D721Med (cell line): ENCODE measurements at regions not wholly inside any gene's neighbourhood (a gene's known extent, or its start where the extent isn't known, plus 50 kb on each side); places are given as distances from the start of the nearest gene placed in this dataset.

Experiments
- DNase-seq: peaks from one replicate; pipeline ENCODE4 v3.0.0; 2011; ENCODE audit warnings: low spot score; ENCODE audit not compliant: insufficient read length
- FAIRE-seq: peaks from 2 replicates; lab custom pipeline; 2011; peaks lifted over from hg19 to GRCh38; lab: Jason Lieb, UNC
- CTCF ChIP-seq: IDR thresholded peaks from 2 replicates; pipeline ENCODE4 v1.5.1; 2012; ENCODE audit warnings: mild to moderate bottlenecking, control low read depth; ENCODE audit not compliant: insufficient read depth; ENCODE audit errors: missing control alignments

DNA sequence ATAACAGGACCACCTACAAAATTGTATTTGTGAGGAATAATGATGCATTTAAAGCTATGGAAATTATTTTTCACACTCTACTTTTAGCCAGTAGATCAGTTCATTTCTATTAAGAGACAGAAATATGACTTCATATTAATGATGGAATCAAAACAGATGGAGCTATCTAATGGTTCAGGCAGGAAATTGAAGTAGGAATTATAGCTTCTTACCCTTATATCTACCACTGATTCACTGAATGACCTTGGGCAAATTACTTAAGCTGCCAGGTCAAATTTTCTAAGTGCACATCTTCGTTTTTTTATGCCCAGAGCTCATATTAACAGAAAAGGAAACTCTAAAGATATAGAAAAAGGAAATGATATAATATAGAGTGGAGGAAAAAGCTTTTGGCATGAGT is 323.1 kb downstream of the PCDH10 start:
- no peak for TF ChIP-seq CTCF
- FAIRE-seq, result peak; percentile 81

GRCh38 chr4:133467290-133467947 is 318.3 kb downstream of the PCDH10 start:
- no peak for TF ChIP-seq CTCF
- no peak for FAIRE-seq
- DNase-seq, result no peak

More for the DNA sequence above, 323.1 kb downstream of the PCDH10 start:
- DNase-seq, result no peak

DNA sequence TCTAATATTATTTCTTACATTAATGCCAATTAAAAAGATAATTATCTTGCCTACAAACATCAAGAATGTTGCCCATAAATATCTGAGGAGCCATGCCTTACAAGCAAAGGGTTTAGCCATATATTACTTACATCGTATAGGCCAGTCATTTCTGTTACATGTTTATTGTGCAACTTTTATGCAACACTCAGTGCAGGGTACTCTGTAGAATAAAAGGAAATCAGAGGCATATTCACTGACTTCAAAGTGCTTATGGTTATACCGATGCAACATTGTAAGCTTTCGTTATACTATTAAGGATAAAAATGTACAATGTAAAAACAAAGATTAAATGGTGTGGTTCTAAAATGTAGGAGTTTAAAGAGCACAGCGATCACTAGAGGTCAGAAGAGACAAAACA is 315.9 kb downstream of the PCDH10 start:
- no peak for DNase-seq
- FAIRE-seq, result no peak
- TF ChIP-seq CTCF, result peak; percentile 23

- FAIRE-seq, result no peak
- no peak for TF ChIP-seq CTCF
Observed at GRCh38 chr4:133464311-133464710, 315.2 kb downstream of the PCDH10 start.

DNA sequence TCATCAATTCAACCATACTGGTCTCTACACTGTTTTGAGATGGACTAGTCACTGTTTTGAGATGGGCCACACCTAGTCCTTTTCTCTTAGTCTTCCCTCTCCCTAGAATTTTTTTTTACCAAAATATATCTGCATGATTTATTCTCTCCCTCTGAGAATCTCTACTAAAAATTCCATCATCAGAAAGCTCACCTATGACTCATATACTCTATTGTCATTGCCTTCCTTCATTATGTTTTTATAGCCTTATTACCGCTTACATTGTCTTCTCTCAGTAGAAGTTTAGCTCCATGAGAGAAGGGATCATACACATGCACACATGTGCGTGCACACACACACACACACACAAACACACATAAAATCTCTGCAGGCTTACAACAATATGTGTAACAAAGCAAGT is 303.6 kb downstream of the PCDH10 start:
- no peak for TF ChIP-seq CTCF
- FAIRE-seq, result no peak

More at GRCh38 chr4:133464311-133464710, 315.2 kb downstream of the PCDH10 start:
- DNase-seq, result no peak

DNA sequence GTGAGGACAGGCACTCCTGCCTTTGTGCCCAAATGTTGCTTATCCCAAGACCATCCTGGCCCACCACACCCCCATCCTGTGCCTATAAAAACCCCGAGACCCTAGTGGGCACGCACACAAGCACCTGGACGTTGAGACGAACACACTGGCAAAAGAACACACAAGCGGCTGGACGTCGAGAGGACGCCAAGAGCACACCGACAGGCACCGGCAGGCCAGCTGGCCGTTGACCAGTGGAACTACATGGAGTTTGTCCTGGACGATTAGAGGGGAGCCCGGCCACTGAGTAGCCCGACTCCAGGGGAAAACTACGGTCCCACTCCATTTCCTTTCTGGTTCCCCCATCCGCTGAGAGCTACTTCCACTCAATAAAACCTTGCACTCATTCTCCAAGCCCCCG is 301.7 kb downstream of the PCDH10 start:
- TF ChIP-seq CTCF, result no peak
- DNase-seq (no peak), FAIRE-seq (no peak)

More for the DNA sequence above, 303.6 kb downstream of the PCDH10 start:
- DNase-seq, result no peak

DNA sequence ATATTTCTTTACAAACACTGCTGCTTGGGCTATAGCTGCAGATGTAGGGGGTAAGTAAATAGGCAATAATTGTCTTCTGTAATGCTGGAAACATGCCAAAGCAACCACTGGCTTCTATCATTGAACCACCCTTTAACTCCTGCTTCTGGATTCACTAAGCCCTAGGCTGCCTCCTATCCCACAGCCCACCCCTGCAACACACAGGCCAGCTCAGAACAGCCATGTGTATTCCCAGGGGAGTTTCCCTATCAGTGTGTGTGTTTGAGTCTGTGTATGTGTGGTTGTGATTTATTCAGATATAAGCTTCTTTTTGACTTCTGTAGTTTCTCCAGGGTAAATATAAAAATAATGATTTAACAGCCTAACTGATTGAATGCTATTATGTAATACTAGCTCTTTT is 291.3 kb downstream of the PCDH10 start:
- no peak for DNase-seq
- no peak for FAIRE-seq
- no peak for TF ChIP-seq CTCF
